ENCODE measurements at regions not wholly inside any gene's neighbourhood (a gene's known extent, or its start where the extent isn't known, plus 50 kb on each side); places are given as distances from the start of the nearest gene placed in this dataset.
"Not testable (repeated sequence)": the region's sequence is repeated elsewhere in the genome, so short reads cannot be mapped to it uniquely, and the experiment has no call there.

GRCh38 chr1:25116832-25117231 lies 115.5 kb downstream of the SYF2 start:
- Histone ChIP-seq H2AK5ac (ENCODE audit: insufficient read length, low read length) (no peak overlapping the region), H2BK5ac (ENCODE audit: insufficient read length, low read length) (no peak overlapping the region), H3K23me2 (ENCODE audit: insufficient read length, low read depth, low read length, poor library complexity, severe bottlenecking) (no peaks in the 10 kb centered on the region), H3K23ac (ENCODE audit: insufficient read length, low read depth, low read length) (no peak overlapping the region), H4K5ac (ENCODE audit: insufficient read length, low read depth, low read length) (no peak overlapping the region), H2BK20ac (ENCODE audit: low read depth, low read length, poor library complexity, severe bottlenecking) (no peak overlapping the region), H3K4me2 (ENCODE audit: insufficient read depth, insufficient read length, low read length) (no peak overlapping the region), H3K18ac (ENCODE audit: insufficient read length, low read depth, low read length) (no peak overlapping the region), H3K4ac (ENCODE audit: low read depth, low read length) (no peak overlapping the region), H2BK120ac (ENCODE audit: low read depth, low read length, poor library complexity, severe bottlenecking) (no peak overlapping the region), H3K9me3 (ENCODE audit: control insufficient read depth, low read depth, low read length) (no peaks in the 10 kb centered on the region), H3K79me1 (ENCODE audit: insufficient read depth, low read depth, low read length, poor library complexity, severe bottlenecking) (no peaks in the 10 kb centered on the region), H3K9ac (ENCODE audit: extremely low read depth, insufficient read length, low read length) (no peak overlapping the region), H3K27me3 (ENCODE audit: insufficient read depth, low read length) (no peaks in the 10 kb centered on the region), H4K20me1 (ENCODE audit: control insufficient read depth, insufficient read depth, insufficient read length) (no peaks in the 10 kb centered on the region), H2BK12ac (ENCODE audit: insufficient read length, low read depth, low read length) (no peak overlapping the region), H2AFZ (ENCODE audit: low read length) (no peak overlapping the region), H3K27ac (ENCODE audit: insufficient read length, low read depth, low read length) (no peak overlapping the region), H3K4me1 (ENCODE audit: insufficient read depth, low read length) (no peaks in the 10 kb centered on the region), H2BK15ac (ENCODE audit: low read depth, low read length) (no peak overlapping the region), H3K56ac (ENCODE audit: insufficient read length, low read depth, low read length) (no peak overlapping the region), H4K91ac (ENCODE audit: insufficient read length, low read depth, low read length) (no peak overlapping the region), H3T11ph (ENCODE audit: low read length) (no peak overlapping the region), H3K14ac (ENCODE audit: insufficient read depth, low read length) (no peak overlapping the region), H4K8ac (replicated peaks; ENCODE audit: insufficient read length, low read depth, low read length) (no peak overlapping the region), H3K79me2 (ENCODE audit: insufficient read depth, low read length) (no peaks in the 10 kb centered on the region)
- H3K9me3 Mint-ChIP-seq: no peaks in the 10 kb centered on the region
- no peak for TF ChIP-seq CTCF (conservative IDR thresholded peaks at IDR 0.05)
- H3K36me3 Mint-ChIP-seq (ENCODE audit: insufficient read depth in 1 of 3, low read depth in 3 of 3): no peaks in the 10 kb centered on the region; a peak in 1 of 7 replicates
- WGBS (ENCODE audit: extremely low coverage, insufficient read length, low lambda C conversion rate): no CpG with 5 or more reads among the region's 4 CpGs
- no peak for DNase-seq
- H3K4me3 Mint-ChIP-seq: no peak overlapping the region
- no peak overlapping the region for H3K27ac Mint-ChIP-seq
- no peaks in the 10 kb centered on the region for H3K4me1 Mint-ChIP-seq
- peaks cover 14% of the 10 kb centered on the region for H3K27me3 Mint-ChIP-seq (ENCODE audit: low read depth)

GRCh38 chr1:25116117-25116516 lies 116.2 kb downstream of the SYF2 start:
- not testable (repeated sequence) for H4K91ac ChIP-seq (ENCODE audit: insufficient read length, low read depth, low read length); H3K9ac ChIP-seq (ENCODE audit: extremely low read depth, insufficient read length, low read length); H3K27ac Mint-ChIP-seq; H3K56ac ChIP-seq (ENCODE audit: insufficient read length, low read depth, low read length); H3K14ac ChIP-seq (ENCODE audit: insufficient read depth, low read length); H3K9me3 ChIP-seq (ENCODE audit: control insufficient read depth, low read depth, low read length); DNase-seq; H3K9me3 Mint-ChIP-seq; H2AK5ac ChIP-seq (ENCODE audit: insufficient read length, low read length); H3K27me3 ChIP-seq (ENCODE audit: insufficient read depth, low read length); H3K4me1 ChIP-seq (ENCODE audit: insufficient read depth, low read length); H3K18ac ChIP-seq (ENCODE audit: insufficient read length, low read depth, low read length); H2BK20ac ChIP-seq (ENCODE audit: low read depth, low read length, poor library complexity, severe bottlenecking); H2BK5ac ChIP-seq (ENCODE audit: insufficient read length, low read length); H2AFZ ChIP-seq (ENCODE audit: low read length); H4K5ac ChIP-seq (ENCODE audit: insufficient read length, low read depth, low read length); H4K8ac ChIP-seq (replicated peaks; ENCODE audit: insufficient read length, low read depth, low read length); H3K36me3 Mint-ChIP-seq (ENCODE audit: insufficient read depth in 1 of 3, low read depth in 3 of 3); H3K79me1 ChIP-seq (ENCODE audit: insufficient read depth, low read depth, low read length, poor library complexity, severe bottlenecking); H3K4me1 Mint-ChIP-seq; H3K4ac ChIP-seq (ENCODE audit: low read depth, low read length); H2BK15ac ChIP-seq (ENCODE audit: low read depth, low read length); H3K27ac ChIP-seq (ENCODE audit: insufficient read length, low read depth, low read length); H2BK12ac ChIP-seq (ENCODE audit: insufficient read length, low read depth, low read length); H3K23me2 ChIP-seq (ENCODE audit: insufficient read length, low read depth, low read length, poor library complexity, severe bottlenecking); H3K79me2 ChIP-seq (ENCODE audit: insufficient read depth, low read length); H2BK120ac ChIP-seq (ENCODE audit: low read depth, low read length, poor library complexity, severe bottlenecking); H3K4me2 ChIP-seq (ENCODE audit: insufficient read depth, insufficient read length, low read length); H3K4me3 Mint-ChIP-seq; H4K20me1 ChIP-seq (ENCODE audit: control insufficient read depth, insufficient read depth, insufficient read length); H3K23ac ChIP-seq (ENCODE audit: insufficient read length, low read depth, low read length); H3T11ph ChIP-seq (ENCODE audit: low read length)
- no CpG with 5 or more reads among the region's 7 CpGs for WGBS (ENCODE audit: extremely low coverage, insufficient read length, low lambda C conversion rate)
- peaks cover 14% of the 10 kb centered on the region for H3K27me3 Mint-ChIP-seq (ENCODE audit: low read depth)

Data from H9 (cell line).